SK-N-SH (cell line): ENCODE measurements at regions not wholly inside any gene's neighbourhood (a gene's known extent, or its start where the extent isn't known, plus 50 kb on each side); places are given as distances from the start of the nearest gene placed in this dataset.
A peak's percentile ranks its signal among the peaks of the same experiment; 100 is the strongest.

ENCODE experiments used
- CTCF ChIA-PET: fragments of 300-600, 350-600 bp; formaldehyde crosslinking; extraction: SDS; loops from one replicate; lab custom pipeline; 2021; lab: Yijun Ruan, JAX
- POLR2A ChIA-PET: fragments of 350-600 bp; sonication (Branson Sonifier 250); formaldehyde crosslinking; extraction: SDS; loops from one replicate; lab custom pipeline; 2020; ENCODE audit warnings: antibody characterized with exemption, inconsistent platforms; lab: Yijun Ruan, JAX
- DNase-seq: peaks from one replicate; pipeline ENCODE4 v3.0.0; 2012
- H2AFZ ChIP-seq: fragments of 200-600 bp; sonication (generic); 2 replicates; pipeline ENCODE4 v1.8.1; 2016; ENCODE audit warnings: antibody characterized with exemption, mild to moderate bottlenecking, low read depth
- H3F3A ChIP-seq: fragments of 200-600 bp; sonication (generic); replicated peaks from 2 replicates; pipeline ENCODE3; 2016; ENCODE audit warnings: antibody characterized with exemption, mild to moderate bottlenecking; ENCODE audit not compliant: insufficient read depth
- H3K27ac ChIP-seq, 2 experiments: fragments of 200-500 bp in 1 of 2; fragments of 200-600 bp in 1 of 2; sonication (Bioruptor generic) in 1 of 2; sonication (generic), shearing (Covaris generic) in 1 of 2; 2 replicates each; pipeline versions ENCODE4 v1.5.1 to v1.6.1; 2014 to 2016; ENCODE audit warnings: low read depth in 2 of 2, inconsistent platforms in 1 of 2, low read length in 1 of 2, mild to moderate bottlenecking in 1 of 2, mixed read lengths in 1 of 2
- H3K27me3 ChIP-seq: fragments of 200-600 bp; sonication (generic), shearing (Covaris generic); 2 replicates; pipeline ENCODE4 v1.6.1; 2016; ENCODE audit warnings: mixed run types; ENCODE audit not compliant: insufficient read depth
- H3K36me3 ChIP-seq, 2 experiments: fragments of 200-500 bp in 1 of 2; fragments of 200-600 bp in 1 of 2; sonication (Bioruptor generic) in 1 of 2; sonication (generic) in 1 of 2; replicated peaks in 1 of 2; 2 replicates each; pipeline versions ENCODE3 to v1.5.1; 2014 to 2016; ENCODE audit warnings: low read length in 1 of 2, mild to moderate bottlenecking in 1 of 2; ENCODE audit not compliant: insufficient read depth in 2 of 2, control insufficient read depth in 1 of 2
- H3K4me1 ChIP-seq, 2 experiments: fragments of 200-500 bp in 1 of 2; fragments of 200-600 bp in 1 of 2; sonication (Bioruptor generic) in 1 of 2; sonication (generic), shearing (Covaris generic) in 1 of 2; 2 replicates each; pipeline versions ENCODE4 v1.5.1 to v1.6.1; 2014 to 2016; ENCODE audit warnings: low read depth in 1 of 2, low read length in 1 of 2, mixed run types in 1 of 2; ENCODE audit not compliant: insufficient read depth in 2 of 2, control insufficient read depth in 1 of 2
- H3K4me2 ChIP-seq: fragments of 200-600 bp; sonication (generic), shearing (Covaris generic); 2 replicates; pipeline ENCODE4 v1.6.1; 2017; ENCODE audit warnings: mixed run types
- H3K4me3 ChIP-seq, 2 experiments: fragments of 200-500 bp in 1 of 2; fragments of 200-600 bp in 1 of 2; sonication (Bioruptor generic) in 1 of 2; sonication (generic), shearing (Covaris generic) in 1 of 2; 2 replicates each; pipeline versions ENCODE4 v1.5.1 to v1.8.1; 2014 to 2016; ENCODE audit warnings: low read depth in 2 of 2, inconsistent platforms in 1 of 2, low read length in 1 of 2, mild to moderate bottlenecking in 1 of 2, mixed read lengths in 1 of 2, moderate library complexity in 1 of 2
- H3K79me2 ChIP-seq: fragments of 200-600 bp; sonication (generic); 2 replicates; pipeline ENCODE4 v1.8.1; 2017; ENCODE audit warnings: mild to moderate bottlenecking; ENCODE audit not compliant: insufficient read depth
- H3K9ac ChIP-seq: fragments of 200-600 bp; sonication (generic); 2 replicates; pipeline ENCODE4 v1.6.1; 2017; ENCODE audit warnings: mixed run types
- H3K9me2 ChIP-seq: fragments of 200-600 bp; sonication (generic); 2 replicates; pipeline ENCODE4 v1.6.1; 2017; ENCODE audit warnings: mixed run types
- H3K9me3 ChIP-seq: fragments of 200-600 bp; sonication (generic); 2 replicates; pipeline ENCODE4 v1.6.1; 2017; ENCODE audit warnings: mixed run types, mild to moderate bottlenecking, moderate library complexity
- H4K20me1 ChIP-seq: fragments of 200-600 bp; sonication (generic); 2 replicates; pipeline ENCODE4 v1.6.1; 2017; ENCODE audit warnings: mild to moderate bottlenecking, mixed run types; ENCODE audit not compliant: insufficient read depth
- CHD2 ChIP-seq: fragments of 150-350 bp; IDR thresholded peaks from 2 replicates; pipeline ENCODE4 v1.6.1; 2018; ENCODE audit warnings: low read length; ENCODE audit not compliant: partially characterized antibody
- EP300 ChIP-seq, 2 experiments: IDR thresholded peaks; 2 replicates each; pipeline versions ENCODE4 v1.4.0 to v1.6.1; 2012; ENCODE audit warnings: borderline replicate concordance in 1 of 2, low read depth in 1 of 2, low read length in 1 of 2
- GATA2 ChIP-seq: sonication (generic); formaldehyde crosslinking; IDR thresholded peaks from 2 replicates; pipeline ENCODE4 v1.5.0; 2020; ENCODE audit warnings: mild to moderate bottlenecking, missing genetic modification reagents
- IRF3 ChIP-seq: fragments of 150-350 bp; IDR thresholded peaks from 2 replicates; pipeline ENCODE4 v1.6.1; 2016; ENCODE audit warnings: mild to moderate bottlenecking, low read depth, low read length
- PBX3 ChIP-seq: IDR thresholded peaks from 2 replicates; pipeline ENCODE4; 2012
- RCOR1 ChIP-seq: fragments of 150-350 bp; IDR thresholded peaks from 2 replicates; pipeline ENCODE4 v1.6.1; 2017; ENCODE audit warnings: antibody characterized with exemption, low read length
- WGBS: methylation state at CpG from one replicate; pipeline ENCODE4 v1.1.6; 2017; ENCODE audit warnings: low lambda C conversion rate; 5-methylcytosine and 5-hydroxymethylcytosine counted together
- TF ChIP-seq, protein P1 (sequence below): IDR thresholded peaks from 2 replicates; pipeline ENCODE4 v1.4.0; 2012; ENCODE audit warnings: low read depth, borderline replicate concordance

DNA sequence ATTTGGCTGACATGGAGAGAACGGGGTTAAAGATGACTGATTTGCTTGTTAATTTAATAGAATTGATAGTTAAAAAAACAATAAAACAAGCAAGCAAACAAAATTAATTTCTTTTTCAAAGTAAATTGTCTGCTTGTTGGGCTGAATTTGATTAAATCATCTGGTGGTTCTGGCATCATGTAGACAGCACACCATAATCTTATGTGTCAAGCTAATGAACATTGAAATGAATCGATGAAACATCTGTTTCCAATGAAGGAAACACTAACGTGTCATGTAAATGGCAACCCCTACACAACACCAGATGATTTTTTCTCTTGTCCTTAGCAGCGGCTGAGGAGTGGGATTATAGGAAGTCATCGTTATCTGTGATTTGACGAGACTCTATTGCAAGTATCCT is 399.6 kb upstream of the RAG2 start:
- Histone ChIP-seq H3K36me3 (no peaks in the 10 kb centered on the region), H3K4me2 (no peak overlapping the region), H3K4me1 (peaks cover 6 to 10% of the 10 kb centered on the region in 2 experiments; a peak in 3 of 4 replicates), H3K9me3 (no peaks in the 10 kb centered on the region), H2AFZ (no peak overlapping the region), H4K20me1 (no peaks in the 10 kb centered on the region), H3K9me2 (no peaks in the 10 kb centered on the region), H3F3A (no peaks in the 10 kb centered on the region), H3K27ac (peak overlapping the region in 1 of 2 experiments; percentile 40; a peak in 1 of 4 replicates), H3K4me3 (no peak overlapping the region), H3K79me2 (no peaks in the 10 kb centered on the region), H3K9ac (no peak overlapping the region), H3K27me3 (no peaks in the 10 kb centered on the region)
- CTCF ChIA-PET: no interaction called here
- DNase-seq: peak; percentile 31
- WGBS: 6% methylated on average over 6 of the region's 6 CpGs
- POLR2A ChIA-PET: no interaction called here
- TF ChIP-seq GATA2 (no peak), CHD2 (peak; percentile 37), RCOR1 (peak; percentile 65; the same call in 1 of the 2 replicates), EP300 (IDR thresholded peaks at IDR 0.05; ENCODE audit: borderline replicate concordance in 1 of 2, low read depth in 1 of 2, low read length in 1 of 2) (peak in 1 of 2 experiments; percentile 59; a peak in 1 of 4 replicates), PBX3 (no peak)
- TF ChIP-seq, protein P1, sequence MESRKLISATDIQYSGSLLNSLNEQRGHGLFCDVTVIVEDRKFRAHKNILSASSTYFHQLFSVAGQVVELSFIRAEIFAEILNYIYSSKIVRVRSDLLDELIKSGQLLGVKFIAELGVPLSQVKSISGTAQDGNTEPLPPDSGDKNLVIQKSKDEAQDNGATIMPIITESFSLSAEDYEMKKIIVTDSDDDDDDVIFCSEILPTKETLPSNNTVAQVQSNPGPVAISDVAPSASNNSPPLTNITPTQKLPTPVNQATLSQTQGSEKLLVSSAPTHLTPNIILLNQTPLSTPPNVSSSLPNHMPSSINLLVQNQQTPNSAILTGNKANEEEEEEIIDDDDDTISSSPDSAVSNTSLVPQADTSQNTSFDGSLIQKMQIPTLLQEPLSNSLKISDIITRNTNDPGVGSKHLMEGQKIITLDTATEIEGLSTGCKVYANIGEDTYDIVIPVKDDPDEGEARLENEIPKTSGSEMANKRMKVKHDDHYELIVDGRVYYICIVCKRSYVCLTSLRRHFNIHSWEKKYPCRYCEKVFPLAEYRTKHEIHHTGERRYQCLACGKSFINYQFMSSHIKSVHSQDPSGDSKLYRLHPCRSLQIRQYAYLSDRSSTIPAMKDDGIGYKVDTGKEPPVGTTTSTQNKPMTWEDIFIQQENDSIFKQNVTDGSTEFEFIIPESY: no peak

GRCh38 chr11:36996795-36997194 is 398.8 kb upstream of the RAG2 start:
- peaks cover 2 to 6% of the 10 kb centered on the region in 2 experiments; a peak in 3 of 4 replicates for H3K4me1 ChIP-seq
- H3K9me2 ChIP-seq: no peaks in the 10 kb centered on the region
- no peaks in the 10 kb centered on the region for H4K20me1 ChIP-seq
- H3K79me2 ChIP-seq: no peaks in the 10 kb centered on the region
- no peak overlapping the region for H3K4me3 ChIP-seq
- no peak overlapping the region for H2AFZ ChIP-seq
- TF ChIP-seq IRF3: no peak
- no peaks in the 10 kb centered on the region for H3K36me3 ChIP-seq
- 64% methylated on average over 3 of the region's 3 CpGs for WGBS
- H3F3A ChIP-seq: no peaks in the 10 kb centered on the region
- no peak overlapping the region for H3K4me2 ChIP-seq
- ChIA-PET CTCF (no interaction called here), POLR2A (no interaction called here)
- no peak overlapping the region for H3K27ac ChIP-seq
- DNase-seq: no peak
- H3K9me3 ChIP-seq: no peaks in the 10 kb centered on the region
- no peaks in the 10 kb centered on the region for H3K27me3 ChIP-seq
- H3K9ac ChIP-seq: no peak overlapping the region
